SK-N-MC (cell line): ENCODE measurements at regions not wholly inside any gene's neighbourhood (a gene's known extent, or its start where the extent isn't known, plus 50 kb on each side); places are given as distances from the start of the nearest gene placed in this dataset.

Experiments
- EZH2 ChIP-seq: fragments of 200-600 bp; sonication (generic); IDR thresholded peaks from one replicate; pipeline ENCODE4 v1.6.1; 2017; ENCODE audit warnings: antibody characterized with exemption
- POLR2AphosphoS5 ChIP-seq: IDR thresholded peaks from 2 replicates; pipeline ENCODE4 v1.6.1; 2012; ENCODE audit warnings: mild to moderate bottlenecking, low read depth, low read length, borderline replicate concordance

DNA sequence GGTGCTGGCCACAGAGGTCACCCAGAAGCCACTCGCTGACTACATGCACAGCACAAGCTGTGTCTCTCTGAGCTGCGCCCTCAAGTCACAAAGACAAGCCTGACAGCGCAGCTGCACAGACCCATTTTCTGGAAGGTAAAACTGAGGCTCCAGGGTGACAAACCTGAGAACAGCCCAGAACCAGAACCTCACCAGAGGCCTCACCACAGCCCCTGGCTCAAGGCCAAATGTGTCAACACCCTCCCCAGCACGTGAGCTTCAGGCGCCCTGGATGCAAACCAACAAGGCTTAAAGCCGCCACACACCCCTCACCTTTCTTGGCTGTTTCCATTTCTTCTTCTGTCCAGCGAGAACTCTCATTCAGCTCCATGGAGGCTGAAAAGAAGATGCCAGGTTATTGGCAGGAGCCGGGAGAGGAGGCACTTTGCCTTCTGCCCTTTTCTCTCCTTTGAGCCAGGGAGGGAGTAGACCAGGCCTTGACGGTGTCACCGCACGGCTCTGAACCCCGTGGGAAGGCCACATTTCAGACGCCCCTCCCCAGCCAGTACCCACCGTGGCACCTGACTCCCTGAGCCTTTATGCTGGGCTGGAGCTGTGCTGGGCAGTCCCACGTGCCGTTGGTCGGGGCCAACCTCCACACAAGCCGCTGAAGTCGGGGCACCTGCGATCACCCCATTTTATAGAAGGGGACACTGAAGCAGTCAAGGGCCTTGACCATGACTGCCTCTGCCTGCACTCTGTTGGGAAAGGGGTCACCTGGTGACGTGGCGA, 103.1 kb downstream of the RFLNA start:
- TF ChIP-seq EZH2 (no peak), POLR2AphosphoS5 (no peak)
